ENCODE measurements at regions not wholly inside any gene's neighbourhood (a gene's known extent, or its start where the extent isn't known, plus 50 kb on each side); places are given as distances from the start of the nearest gene placed in this dataset.

DNA sequence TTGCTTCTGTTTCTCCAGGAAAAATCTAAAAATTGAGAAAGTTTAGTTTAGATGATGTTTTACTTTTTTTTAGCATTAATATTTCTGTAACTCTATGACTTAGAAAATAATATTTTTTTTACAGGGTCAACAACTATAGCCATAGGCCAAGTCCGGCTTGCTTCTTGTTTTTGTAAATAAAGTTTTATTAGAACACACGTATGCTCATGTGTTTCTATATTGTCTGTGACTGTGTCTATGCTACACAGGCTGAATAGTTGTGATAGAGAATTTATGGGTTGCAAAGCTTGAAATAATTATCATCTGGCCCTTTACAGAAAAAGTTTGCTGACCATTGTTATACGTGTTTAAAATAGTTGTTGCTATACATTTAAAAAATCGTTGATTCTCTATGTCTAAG is 399.2 kb downstream of the EPM2A start (continued):
- TF ChIP-seq JUN (IDR thresholded peaks at IDR 0.05; ENCODE audit: low read depth, low read length), result no peak
- TF ChIP-seq TEAD4 (IDR thresholded peaks at IDR 0.05; ENCODE audit: low read depth, low read length), result no peak

Measured in H1 (cell line).